ENCODE measurements at regions not wholly inside any gene's neighbourhood (a gene's known extent, or its start where the extent isn't known, plus 50 kb on each side); places are given as distances from the start of the nearest gene placed in this dataset.

GRCh38 chr1:93814059-93814794, 64.8 kb downstream of the DNTTIP2 start:
- no peak for TF ChIP-seq EZH2 (IDR thresholded peaks at IDR 0.05)
- no peak for TF ChIP-seq POLR2AphosphoS5 (IDR thresholded peaks at IDR 0.05; ENCODE audit: borderline replicate concordance, low read depth, low read length)
